Neural crest cell (in vitro differentiated cells): ENCODE measurements at regions not wholly inside any gene's neighbourhood (a gene's known extent, or its start where the extent isn't known, plus 50 kb on each side); places are given as distances from the start of the nearest gene placed in this dataset.

Experiments used
- DNase-seq: peaks from one replicate; pipeline ENCODE4 v3.0.0; 2021; ENCODE audit warnings: low read depth, mixed read lengths, low spot score
- H3K27ac Mint-ChIP-seq: one replicate; pipeline ENCODE4 v1.8.0; 2021; ENCODE audit warnings: mild to moderate bottlenecking, mixed read lengths; ENCODE audit not compliant: unreplicated experiment
- H3K27me3 Mint-ChIP-seq: 2 replicates; pipeline ENCODE4 v1.8.0; 2021; ENCODE audit warnings: low read depth, mild to moderate bottlenecking, mixed read lengths
- H3K36me3 Mint-ChIP-seq: 2 replicates; pipeline ENCODE4 v1.8.0; 2021; ENCODE audit warnings: low read depth, mild to moderate bottlenecking, mixed read lengths
- H3K4me1 Mint-ChIP-seq: 2 replicates; pipeline ENCODE4 v1.8.0; 2021; ENCODE audit warnings: mixed read lengths
- H3K4me3 Mint-ChIP-seq: one replicate; pipeline ENCODE4 v1.8.0; 2021; ENCODE audit warnings: mild to moderate bottlenecking, mixed read lengths
- H3K9me3 Mint-ChIP-seq: 2 replicates; pipeline ENCODE4 v1.8.0; 2021; ENCODE audit warnings: mixed read lengths
- CTCF ChIP-seq: fragments of 200-600 bp; sonication (generic); conservative IDR thresholded peaks from 2 replicates; pipeline ENCODE4 v1.5.0; 2021; ENCODE audit warnings: antibody characterized with exemption, mild to moderate bottlenecking

GRCh38 chr3:46129588-46130272 is 78.4 kb downstream of the CCR1 start:
- no peaks in the 10 kb centered on the region for H3K9me3 Mint-ChIP-seq
- no peaks in the 10 kb centered on the region for H3K4me1 Mint-ChIP-seq
- H3K27me3 Mint-ChIP-seq = peaks cover 10% of the 10 kb centered on the region
- TF ChIP-seq CTCF = no peak
- H3K4me3 Mint-ChIP-seq = no peak overlapping the region
- H3K27ac Mint-ChIP-seq = peak overlapping the region; percentile 44
- H3K36me3 Mint-ChIP-seq = no peaks in the 10 kb centered on the region
- no peak for DNase-seq

- DNase-seq = no peak
- no peaks in the 10 kb centered on the region for H3K9me3 Mint-ChIP-seq
- peaks cover 10% of the 10 kb centered on the region for H3K27me3 Mint-ChIP-seq
- H3K36me3 Mint-ChIP-seq = no peaks in the 10 kb centered on the region
- H3K27ac Mint-ChIP-seq = no peak overlapping the region
- no peak for TF ChIP-seq CTCF
- no peaks in the 10 kb centered on the region for H3K4me1 Mint-ChIP-seq
- H3K4me3 Mint-ChIP-seq = no peak overlapping the region
Measured at GRCh38 chr3:46127503-46127902, 80.6 kb downstream of the CCR1 start.

- peaks cover 29% of the 10 kb centered on the region for H3K27me3 Mint-ChIP-seq
- no peak for DNase-seq
- H3K27ac Mint-ChIP-seq = no peak overlapping the region
- no peak for TF ChIP-seq CTCF
- H3K4me3 Mint-ChIP-seq = no peak overlapping the region
- no peaks in the 10 kb centered on the region for H3K36me3 Mint-ChIP-seq
- no peaks in the 10 kb centered on the region for H3K4me1 Mint-ChIP-seq
- no peaks in the 10 kb centered on the region for H3K9me3 Mint-ChIP-seq
Measured at GRCh38 chr3:46124216-46125177, 83.6 kb downstream of the CCR1 start.

GRCh38 chr3:46123646-46124045 is 84.5 kb downstream of the CCR1 start:
- no peaks in the 10 kb centered on the region for H3K9me3 Mint-ChIP-seq
- no peaks in the 10 kb centered on the region for H3K4me1 Mint-ChIP-seq
- H3K27me3 Mint-ChIP-seq = peaks cover 33% of the 10 kb centered on the region
- DNase-seq = no peak
- TF ChIP-seq CTCF = no peak
- no peak overlapping the region for H3K27ac Mint-ChIP-seq
- H3K4me3 Mint-ChIP-seq = no peak overlapping the region
- no peaks in the 10 kb centered on the region for H3K36me3 Mint-ChIP-seq

- H3K9me3 Mint-ChIP-seq = no peaks in the 10 kb centered on the region
- no peaks in the 10 kb centered on the region for H3K4me1 Mint-ChIP-seq
- DNase-seq = no peak
- H3K36me3 Mint-ChIP-seq = no peaks in the 10 kb centered on the region
- no peak overlapping the region for H3K4me3 Mint-ChIP-seq
- no peak for TF ChIP-seq CTCF
- no peak overlapping the region for H3K27ac Mint-ChIP-seq
- H3K27me3 Mint-ChIP-seq = peaks cover 31% of the 10 kb centered on the region
Measured at GRCh38 chr3:46122091-46122490, 86.0 kb downstream of the CCR1 start.
